ENCODE measurements at regions not wholly inside any gene's neighbourhood (a gene's known extent, or its start where the extent isn't known, plus 50 kb on each side); places are given as distances from the start of the nearest gene placed in this dataset.
"Not testable (repeated sequence)": the region's sequence is repeated elsewhere in the genome, so short reads cannot be mapped to it uniquely, and the experiment has no call there.

DNA sequence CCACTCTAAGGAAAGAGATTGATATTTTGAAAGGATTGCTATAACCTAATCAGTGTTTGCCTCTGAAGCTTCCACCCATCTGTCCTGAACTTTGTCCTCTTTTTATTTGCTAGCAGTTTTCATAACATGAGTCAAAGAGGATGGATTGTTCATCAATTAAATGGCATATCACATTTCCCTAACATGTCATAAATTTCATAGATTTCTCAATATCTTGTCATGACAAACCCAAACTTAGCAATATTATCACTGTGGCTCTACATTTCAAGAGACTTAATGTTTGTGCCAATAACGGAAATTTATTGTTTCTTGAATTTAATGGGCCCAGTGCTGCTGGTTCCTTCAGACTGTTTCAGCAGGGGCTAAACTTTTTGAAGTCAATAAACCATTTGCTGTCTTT is 330.3 kb downstream of the CAAP1 start:
- no peak for DNase-seq

DNA sequence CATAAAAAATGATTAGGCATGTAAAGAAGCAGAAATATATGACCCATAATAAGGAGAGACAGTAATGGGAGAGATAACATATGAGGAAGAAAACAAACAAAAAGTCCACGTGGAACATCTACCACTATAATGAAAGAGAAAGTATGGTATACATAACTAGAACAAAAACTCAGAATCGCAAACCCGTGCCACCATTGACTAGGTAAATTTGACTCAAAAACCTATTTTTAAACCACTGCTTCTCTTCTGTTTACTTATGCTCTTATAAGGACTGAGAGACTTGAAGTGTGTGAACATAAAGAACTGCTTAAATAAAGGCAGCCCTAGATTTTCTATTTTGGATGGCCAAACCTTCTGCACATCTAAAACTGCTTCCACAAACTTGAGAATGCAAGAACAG is 330.7 kb downstream of the CAAP1 start:
- no peak for DNase-seq

DNA sequence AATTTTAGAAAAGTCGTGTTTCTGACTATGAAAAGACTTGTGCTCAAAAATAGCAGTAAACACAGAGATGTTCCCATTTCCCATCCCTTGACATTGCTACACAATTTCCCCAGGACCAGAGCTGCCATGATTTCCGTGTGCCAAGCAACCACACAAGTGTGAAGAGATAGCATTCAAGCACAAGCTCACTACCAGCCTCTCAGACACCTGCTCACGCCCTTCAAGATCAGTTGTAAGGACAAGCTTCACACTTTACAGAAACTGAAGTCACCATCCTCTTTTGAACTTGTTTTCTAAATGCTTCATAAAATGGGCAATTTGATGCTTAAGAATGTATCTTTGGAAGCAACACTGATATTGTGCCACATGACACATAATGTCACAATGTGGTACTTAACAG is 333.1 kb downstream of the CAAP1 start:
- DNase-seq = no peak

GRCh38 chr9:26551971-26552370 is 340.6 kb downstream of the CAAP1 start:
- no peak for DNase-seq

DNA sequence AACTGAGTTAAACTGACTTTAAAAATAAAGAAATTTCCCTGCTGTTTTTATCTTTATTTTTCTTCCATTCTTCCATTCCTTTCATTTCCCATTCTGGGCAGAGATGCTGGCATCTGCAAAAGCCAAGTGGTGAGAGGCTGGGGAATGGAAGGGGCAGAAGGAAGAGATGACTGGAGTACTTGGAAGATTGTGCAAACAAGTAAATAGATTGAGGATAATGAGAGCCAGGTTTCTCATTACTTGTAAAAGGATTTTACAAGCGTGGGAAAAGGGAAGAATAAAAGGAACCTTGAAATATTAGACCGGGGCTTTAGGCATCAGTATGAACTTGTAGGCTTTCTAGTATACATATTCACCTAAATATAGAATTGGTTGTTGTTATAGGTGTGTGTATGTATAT is 341.2 kb downstream of the CAAP1 start:
- no peak for DNase-seq

GRCh38 chr9:26548781-26549290 is 343.8 kb downstream of the CAAP1 start:
- no peak for DNase-seq

DNA sequence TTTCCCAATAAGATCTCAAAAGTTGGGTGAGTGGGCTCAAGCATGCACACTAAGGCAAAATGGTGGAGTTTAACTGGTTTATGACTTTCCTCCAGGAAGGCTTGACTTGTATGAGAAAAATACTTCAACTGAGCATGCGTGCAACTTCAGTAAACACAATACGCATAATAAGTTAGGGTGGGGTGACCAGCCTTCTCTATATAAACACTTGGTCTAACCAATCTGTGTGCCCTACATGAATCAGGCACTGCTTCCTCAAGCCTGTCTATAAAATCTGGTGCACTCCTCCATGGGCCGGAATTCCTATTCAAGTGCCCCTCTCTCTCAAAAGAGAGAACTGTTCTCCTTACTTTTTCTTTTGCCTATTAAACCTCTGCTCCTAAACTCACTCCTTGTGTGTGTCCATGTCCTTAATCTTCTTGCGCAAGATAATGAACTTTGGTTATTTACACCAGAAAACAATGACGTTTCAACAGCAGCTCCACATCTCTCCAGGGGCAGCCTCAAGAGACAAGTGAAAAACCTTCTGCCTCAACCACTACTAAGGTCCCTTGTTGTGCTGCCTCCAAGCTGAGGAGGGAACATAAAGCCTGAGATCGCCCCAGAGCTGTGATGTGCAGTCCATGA is 352.6 kb downstream of the CAAP1 start:
- DNase-seq = no peak

DNA sequence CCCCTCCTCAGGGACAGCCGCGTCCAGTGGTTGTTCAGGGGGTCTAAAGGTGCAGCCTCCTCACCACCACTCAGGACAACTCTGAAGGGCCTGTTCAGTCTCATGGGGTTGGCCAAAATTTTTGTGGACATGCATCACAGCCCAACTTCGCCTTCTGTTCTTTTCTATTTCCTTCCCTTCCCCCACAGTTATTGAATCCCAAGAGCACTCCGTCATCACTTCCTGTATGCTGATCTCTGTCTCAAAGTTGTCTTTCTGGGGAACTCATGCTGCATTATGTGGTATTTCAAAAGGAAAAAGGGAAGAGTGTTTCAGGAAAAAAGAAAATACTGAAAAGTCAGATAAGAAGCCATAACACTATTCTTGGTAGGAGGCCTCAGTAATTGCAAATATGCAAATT is 355.4 kb downstream of the CAAP1 start:
- no peak for DNase-seq

DNA sequence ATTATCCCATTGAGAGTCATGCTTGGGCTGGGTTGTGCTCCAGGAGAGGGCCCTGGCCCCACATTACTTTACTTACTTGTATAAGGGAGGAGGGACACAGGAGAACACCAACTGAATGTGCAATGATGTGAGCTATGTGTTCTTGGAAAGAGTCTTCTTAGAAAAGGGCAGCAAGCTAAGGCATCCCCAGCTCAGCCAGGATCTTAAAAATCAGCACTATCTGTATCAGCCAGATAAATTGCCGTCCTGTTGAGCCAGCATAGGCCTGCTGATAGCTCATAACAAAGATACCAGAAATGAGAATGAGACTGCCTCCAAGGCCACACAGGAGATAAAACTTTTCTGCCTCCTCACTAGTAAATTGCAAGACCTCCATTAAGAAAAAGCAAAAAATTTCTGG is 357.5 kb downstream of the CAAP1 start:
- DNase-seq = no peak

DNA sequence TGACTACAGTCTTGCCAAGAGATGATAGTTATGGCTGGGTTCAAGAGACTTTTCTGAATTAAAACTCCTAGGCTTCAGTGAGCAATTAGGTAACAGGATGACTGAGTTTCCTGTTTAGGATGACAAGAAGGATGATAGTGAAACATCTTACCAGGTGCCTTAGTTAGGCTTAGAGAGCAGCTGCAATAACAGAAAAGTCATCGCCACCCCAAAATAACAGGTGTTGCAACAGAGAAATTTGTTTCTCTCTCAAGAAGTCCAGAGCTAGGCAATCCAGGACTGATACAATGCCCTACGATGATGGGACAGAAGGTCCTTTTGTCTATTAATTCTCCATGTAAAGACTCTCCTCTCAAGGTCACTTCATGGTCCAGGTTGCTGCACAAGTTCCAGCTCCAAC is 361.8 kb downstream of the CAAP1 start:
- DNase-seq = no peak

GRCh38 chr9:26527931-26528330 is 364.7 kb downstream of the CAAP1 start:
- DNase-seq = no peak

DNA sequence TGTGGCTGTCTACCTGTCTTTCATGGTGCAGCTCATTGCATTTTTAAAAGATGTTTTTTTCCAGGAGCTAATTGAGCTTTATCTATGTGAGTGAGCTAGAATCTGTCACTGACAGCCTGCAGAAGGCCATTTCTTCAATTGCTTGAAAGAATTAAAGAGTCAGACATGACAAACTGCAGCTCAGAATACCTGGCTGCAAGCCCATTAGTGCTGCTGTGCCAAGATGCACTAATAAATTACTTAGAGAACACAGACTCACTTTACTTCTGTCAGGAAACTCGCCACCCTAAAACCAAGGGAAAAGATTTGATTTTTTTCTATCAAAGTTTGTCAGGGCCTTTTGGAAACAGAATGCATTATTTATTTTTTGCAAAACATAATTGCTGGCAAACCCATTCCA is 368.3 kb downstream of the CAAP1 start:
- no peak for DNase-seq

- no peak for DNase-seq
Observed at GRCh38 chr9:26523577-26523976, 369.0 kb downstream of the CAAP1 start.

DNA sequence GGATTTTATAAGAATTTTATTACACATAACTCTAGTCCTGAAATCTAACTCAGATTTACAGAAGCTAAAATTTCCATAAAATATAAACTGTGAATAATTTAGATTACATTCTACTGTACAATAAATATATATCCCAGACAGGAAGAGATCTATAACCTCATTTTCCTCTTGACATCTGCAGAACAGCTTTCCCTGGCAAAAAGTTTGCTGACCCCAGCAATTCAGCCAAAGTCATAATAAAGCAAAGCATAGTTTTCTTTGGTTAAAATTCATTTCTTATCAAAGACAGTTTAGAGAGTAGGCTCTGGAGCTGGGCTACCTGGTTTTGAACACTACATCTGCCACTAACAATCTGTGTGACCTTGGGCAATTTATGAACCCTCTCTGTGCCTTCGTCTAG is 372.5 kb downstream of the CAAP1 start:
- DNase-seq = no peak

DNA sequence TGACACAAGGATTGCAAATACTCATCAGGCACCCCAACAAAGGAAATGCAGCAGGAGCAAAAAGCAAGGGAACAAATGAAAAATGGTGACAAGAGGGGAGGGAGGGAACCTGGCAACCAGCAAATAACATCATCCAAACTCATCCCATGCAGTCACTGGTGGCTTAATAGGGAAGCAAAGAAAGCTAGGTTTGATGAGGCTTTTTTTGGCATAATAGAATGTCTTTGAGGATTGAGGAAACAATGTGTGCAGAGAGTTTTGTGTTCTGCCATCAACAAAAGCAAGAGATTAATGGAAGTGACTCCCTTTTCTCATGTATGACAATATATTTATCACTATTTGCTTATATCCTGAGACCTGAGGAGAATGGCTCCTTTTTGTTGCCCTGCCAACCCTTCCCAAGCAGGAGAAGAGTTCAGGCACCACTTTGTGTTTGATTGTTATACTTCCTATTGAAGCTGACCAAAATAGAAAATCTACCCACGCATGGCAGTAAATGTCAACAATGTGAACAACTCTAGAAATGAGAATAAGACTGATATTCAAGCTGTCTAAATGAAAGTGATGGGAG is 375.7 kb downstream of the CAAP1 start:
- DNase-seq = no peak

DNA sequence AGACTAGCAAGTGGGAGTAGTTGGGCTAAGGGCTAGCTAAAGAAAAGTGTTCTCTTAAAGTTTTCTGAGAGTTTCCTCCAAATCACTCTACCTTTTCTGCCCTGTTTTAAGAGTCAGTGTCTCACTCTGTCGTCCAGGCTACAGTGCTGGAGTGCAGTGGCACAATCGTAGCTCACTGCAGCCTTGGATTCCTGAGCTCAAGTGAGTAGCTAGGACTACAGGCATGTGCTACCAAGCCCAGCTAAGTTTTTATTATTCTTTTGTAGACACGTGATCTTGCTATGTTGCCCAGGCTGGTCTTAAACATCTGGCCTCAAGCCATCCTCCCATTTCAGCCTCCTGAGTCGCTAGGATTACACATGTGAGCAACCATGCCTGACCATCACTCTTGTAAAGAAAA is 378.9 kb downstream of the CAAP1 start:
- no peak for DNase-seq

DNA sequence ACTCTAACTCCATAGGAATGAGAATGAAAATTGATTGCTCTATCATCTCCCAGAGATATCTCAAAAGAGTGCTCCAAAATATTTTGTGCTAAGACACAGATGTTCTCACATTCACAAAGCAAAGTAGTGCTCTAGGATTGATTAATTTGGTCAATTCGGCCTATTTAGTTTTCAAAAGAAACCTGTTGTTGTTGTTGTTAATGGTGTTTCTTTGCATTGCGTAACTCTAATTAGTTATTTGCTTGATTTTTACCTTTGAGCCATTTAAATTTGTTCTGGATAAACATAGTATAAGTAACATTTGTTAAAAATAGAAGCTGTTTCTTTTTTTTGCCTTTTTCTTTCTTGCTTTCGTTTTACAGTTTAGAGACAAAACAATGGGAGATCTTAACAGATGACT is 382.5 kb downstream of the CAAP1 start:
- DNase-seq = no peak

GRCh38 chr9:26508897-26509296 is 383.7 kb downstream of the CAAP1 start:
- no peak for DNase-seq

- no peak for DNase-seq
Observed at GRCh38 chr9:26504057-26504456, 388.5 kb downstream of the CAAP1 start.

GRCh38 chr9:26502311-26502710 is 390.3 kb downstream of the CAAP1 start:
- no peak for DNase-seq

- no peak for DNase-seq
Observed at GRCh38 chr9:26500471-26500870, 392.1 kb downstream of the CAAP1 start.

- not testable (repeated sequence) for DNase-seq
Observed at GRCh38 chr9:26492608-26493521, 399.7 kb downstream of the CAAP1 start.

DNA sequence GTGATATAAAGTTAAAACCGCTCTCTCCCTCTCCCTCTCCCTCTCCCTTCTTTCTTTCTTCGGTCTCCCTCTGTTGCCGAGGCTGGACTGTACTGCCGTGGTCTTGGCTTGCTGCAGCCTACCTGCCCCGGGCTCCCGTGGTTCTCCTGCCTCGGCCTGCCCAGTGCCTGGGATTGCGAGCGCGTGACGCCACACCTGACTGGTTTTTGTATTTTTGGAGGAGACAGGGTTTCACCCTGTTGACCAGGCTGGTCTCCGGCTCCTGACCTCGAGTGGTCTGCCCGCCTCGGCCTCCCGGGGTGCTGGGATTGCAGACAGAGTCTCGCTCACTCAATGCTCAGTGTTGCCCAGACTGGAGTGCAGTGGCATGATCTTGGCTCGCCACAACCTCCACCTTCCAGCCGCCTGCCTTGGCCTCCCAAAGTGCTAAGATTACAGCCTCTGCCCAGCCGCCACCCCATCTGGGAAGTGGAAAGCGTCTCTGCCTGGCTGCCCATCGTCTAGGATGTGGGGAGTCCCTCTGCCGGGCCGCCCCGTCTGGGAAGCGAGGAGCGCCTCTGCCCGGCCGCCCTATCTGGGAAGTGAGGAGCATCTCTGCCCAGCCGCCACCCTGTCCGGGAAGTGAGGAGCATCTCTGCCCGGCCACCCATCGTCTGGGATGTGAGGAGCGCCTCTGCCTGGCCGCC is 400.5 kb downstream of the CAAP1 start:
- not testable (repeated sequence) for DNase-seq

Data from DMS 273 treated with DMSO at 0.1 percent for 48 hours (cell line).